ENCODE measurements at regions not wholly inside any gene's neighbourhood (a gene's known extent, or its start where the extent isn't known, plus 50 kb on each side); places are given as distances from the start of the nearest gene placed in this dataset.
A peak's percentile ranks its signal among the peaks of the same experiment; 100 is the strongest.

GRCh38 chr3:124243177-124243859, 251.4 kb upstream of the ROPN1 start:
- ChIA-PET CTCF (no interaction called here), POLR2A (no interaction called here)
- Mint-ChIP-seq H3K4me3 (ENCODE audit: unreplicated experiment) (no peak overlapping the region), H3K27me3 (ENCODE audit: insufficient read depth, unreplicated experiment) (peaks cover 3% of the 10 kb centered on the region), H3K27ac (ENCODE audit: unreplicated experiment) (no peak overlapping the region), H3K9me3 (ENCODE audit: unreplicated experiment) (no peaks in the 10 kb centered on the region), H3K4me1 (ENCODE audit: low read depth, unreplicated experiment) (peaks cover 18% of the 10 kb centered on the region), H3K36me3 (ENCODE audit: insufficient read depth, unreplicated experiment) (no peaks in the 10 kb centered on the region)
- peaks cover 2% of the 10 kb centered on the region for H3K27me3 ChIP-seq (replicated peaks; ENCODE audit: control insufficient read depth, insufficient read depth, low read length)
- H3K4me1 ChIP-seq = no peaks in the 10 kb centered on the region
- H3K36me3 ChIP-seq (ENCODE audit: control insufficient read depth, insufficient read depth, low read length) = no peaks in the 10 kb centered on the region
- no peak for TF ChIP-seq CTCF (IDR thresholded peaks at IDR 0.05; ENCODE audit: insufficient read depth in 1 of 2, low read depth in 1 of 2, low read length in 1 of 2, severe bottlenecking in 1 of 2, unreplicated experiment in 1 of 2)
- no peak for DNase-seq
- no peak overlapping the region for H3K4me3 ChIP-seq (ENCODE audit: low read depth, low read length)
- intact Hi-C loops (cut with micrococcal nuclease; ENCODE audit: unreplicated experiment) = loop anchor here (10.0 kb wide), 1 partner anchor 209 kb away; the partner anchor contains the start of gene KALRN
- BruUV-seq (replicated peaks) = no TSS peak
- H3K9me3 ChIP-seq = no peaks in the 10 kb centered on the region

DNA sequence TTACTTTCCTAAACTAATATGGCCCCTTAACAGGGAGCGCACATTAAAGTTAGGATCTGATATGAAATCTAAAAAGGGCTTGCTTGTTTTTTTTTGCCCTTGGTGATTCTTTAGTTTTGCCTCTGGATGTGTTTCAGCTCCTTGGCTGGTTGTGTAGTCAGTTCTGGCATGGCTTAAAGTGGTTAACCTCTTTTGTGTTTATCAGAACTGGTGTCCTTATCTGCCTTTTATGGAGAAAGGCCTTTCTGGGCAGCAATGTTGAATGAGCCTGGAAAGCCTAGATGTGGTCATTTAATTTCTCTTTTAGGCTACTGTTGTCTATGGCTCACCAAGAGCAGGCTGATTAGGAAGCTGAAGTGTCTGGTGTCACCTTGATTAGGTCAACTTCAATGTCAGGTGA, 254.5 kb upstream of the ROPN1 start:
- Histone ChIP-seq H3K4me3 (ENCODE audit: low read depth, low read length) (no peak overlapping the region), H3K27me3 (replicated peaks; ENCODE audit: control insufficient read depth, insufficient read depth, low read length) (peaks cover 2% of the 10 kb centered on the region), H3K9me3 (no peaks in the 10 kb centered on the region), H3K36me3 (ENCODE audit: control insufficient read depth, insufficient read depth, low read length) (no peaks in the 10 kb centered on the region), H3K4me1 (no peaks in the 10 kb centered on the region)
- H3K9me3 Mint-ChIP-seq (ENCODE audit: unreplicated experiment) = no peaks in the 10 kb centered on the region
- H3K4me3 Mint-ChIP-seq (ENCODE audit: unreplicated experiment) = no peak overlapping the region
- POLR2A ChIA-PET = no interaction called here
- peaks cover 12% of the 10 kb centered on the region for H3K4me1 Mint-ChIP-seq (ENCODE audit: low read depth, unreplicated experiment)
- intact Hi-C loops (cut with micrococcal nuclease; ENCODE audit: unreplicated experiment) = loop anchor here (10.0 kb wide), 1 partner anchor 212 kb away; the partner anchor contains the start of gene KALRN
- DNase-seq = no peak
- CTCF ChIA-PET = interaction anchor here (1.5 kb wide), 1 partner anchor 213 kb away, joined by 5 read pairs; the partner anchor contains the start of gene KALRN
- H3K36me3 Mint-ChIP-seq (ENCODE audit: insufficient read depth, unreplicated experiment) = no peaks in the 10 kb centered on the region
- H3K27me3 Mint-ChIP-seq (ENCODE audit: insufficient read depth, unreplicated experiment) = peaks cover 3% of the 10 kb centered on the region
- no peak for TF ChIP-seq CTCF (IDR thresholded peaks at IDR 0.05; ENCODE audit: insufficient read depth in 1 of 2, low read depth in 1 of 2, low read length in 1 of 2, severe bottlenecking in 1 of 2, unreplicated experiment in 1 of 2)
- no TSS peak for BruUV-seq (replicated peaks)
- H3K27ac Mint-ChIP-seq (ENCODE audit: unreplicated experiment) = no peak overlapping the region

GRCh38 chr3:124246949-124247348, 255.0 kb upstream of the ROPN1 start:
- Mint-ChIP-seq H3K36me3 (ENCODE audit: insufficient read depth, unreplicated experiment) (no peaks in the 10 kb centered on the region), H3K27me3 (ENCODE audit: insufficient read depth, unreplicated experiment) (peaks cover 3% of the 10 kb centered on the region), H3K4me1 (ENCODE audit: low read depth, unreplicated experiment) (peaks cover 12% of the 10 kb centered on the region), H3K27ac (ENCODE audit: unreplicated experiment) (no peak overlapping the region), H3K4me3 (ENCODE audit: unreplicated experiment) (no peak overlapping the region), H3K9me3 (ENCODE audit: unreplicated experiment) (no peaks in the 10 kb centered on the region)
- H3K36me3 ChIP-seq (ENCODE audit: control insufficient read depth, insufficient read depth, low read length) = no peaks in the 10 kb centered on the region
- peak; percentile 38 to 60 for TF ChIP-seq CTCF (IDR thresholded peaks at IDR 0.05; ENCODE audit: insufficient read depth in 1 of 2, low read depth in 1 of 2, low read length in 1 of 2, severe bottlenecking in 1 of 2, unreplicated experiment in 1 of 2)
- peaks cover 2% of the 10 kb centered on the region for H3K27me3 ChIP-seq (replicated peaks; ENCODE audit: control insufficient read depth, insufficient read depth, low read length)
- no peak overlapping the region for H3K4me3 ChIP-seq (ENCODE audit: low read depth, low read length)
- POLR2A ChIA-PET = no interaction called here
- CTCF ChIA-PET = interaction anchor here (1.5 kb wide), 1 partner anchor 214 kb away, joined by 5 read pairs; the partner anchor contains the start of gene KALRN
- intact Hi-C loops (cut with micrococcal nuclease; ENCODE audit: unreplicated experiment) = loop anchor here (10.0 kb wide), 1 partner anchor 212 kb away; the partner anchor contains the start of gene KALRN
- DNase-seq = peak in 1 of 2 experiments; percentile 30
- BruUV-seq (replicated peaks) = no TSS peak
- H3K9me3 ChIP-seq = no peaks in the 10 kb centered on the region
- no peaks in the 10 kb centered on the region for H3K4me1 ChIP-seq
